Peyer's patch (tissue), 4 donors: ENCODE measurements at regions not wholly inside any gene's neighbourhood (a gene's known extent, or its start where the extent isn't known, plus 50 kb on each side); places are given as distances from the start of the nearest gene placed in this dataset.

ENCODE experiments used
- CTCF ChIP-seq, 6 experiments: fragments of 450-650 bp in 4 of 6; fragments of 200-600 bp in 2 of 6; sonication (generic) in 1 of 6; IDR thresholded peaks; one replicate each; pipeline ENCODE4 v1.5.1; 2017 to 2019; ENCODE audit warnings: antibody characterized with exemption in 6 of 6, mild to moderate bottlenecking in 3 of 6, moderate library complexity in 1 of 6
- POLR2A ChIP-seq, 2 donors: fragments of 450-650 bp; IDR thresholded peaks; one replicate each; pipeline ENCODE4 v1.5.1; 2017; ENCODE audit warnings: antibody characterized with exemption in 2 of 2, mild to moderate bottlenecking in 2 of 2, moderate library complexity in 2 of 2

DNA sequence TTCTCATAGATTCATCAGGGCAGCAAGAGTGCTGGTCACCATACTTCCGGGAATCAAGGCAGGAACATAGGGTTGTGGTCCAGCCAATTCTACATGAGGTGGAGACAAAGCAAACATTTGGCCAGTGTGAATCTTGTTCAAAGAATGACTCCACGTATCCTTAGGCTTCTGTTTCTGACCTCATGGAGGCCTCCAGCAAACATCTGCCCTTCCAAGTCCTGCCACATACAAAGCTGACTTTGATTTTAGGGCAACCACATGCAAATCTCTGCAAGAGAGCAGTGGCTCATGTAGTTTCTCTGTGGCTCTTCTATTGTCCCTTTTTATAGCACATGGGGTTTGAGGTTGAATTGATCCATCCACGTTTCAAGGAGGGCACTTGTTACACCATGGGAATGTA is 132.1 kb upstream of the MMADHC start:
- TF ChIP-seq CTCF (IDR thresholded peaks at IDR 0.05) (no peak), POLR2A (IDR thresholded peaks at IDR 0.05) (no peak)
